Right lobe of liver (tissue), 4 donors: ENCODE measurements at regions not wholly inside any gene's neighbourhood (a gene's known extent, or its start where the extent isn't known, plus 50 kb on each side); places are given as distances from the start of the nearest gene placed in this dataset.

ENCODE experiments used
- CTCF ChIP-seq, 4 donors: fragments of 200-600 bp in 3 of 4; fragments of 450-650 bp in 1 of 4; IDR thresholded peaks; one replicate each; pipeline versions ENCODE4 v1.5.1 to v1.8.0; 2016 to 2022; ENCODE audit warnings: antibody characterized with exemption in 4 of 4, mild to moderate bottlenecking in 2 of 4
- POLR2A ChIP-seq: fragments of 450-650 bp; IDR thresholded peaks from one replicate; pipeline ENCODE4 v1.6.1; 2017; ENCODE audit warnings: antibody characterized with exemption, mild to moderate bottlenecking
- donor health status: DM: no; HTN: no; CAD: no.
- donor health status: DM: no; HTN: no; CAD: no.
- donor health status: DM: no; HTN: yes; CAD: no.

DNA sequence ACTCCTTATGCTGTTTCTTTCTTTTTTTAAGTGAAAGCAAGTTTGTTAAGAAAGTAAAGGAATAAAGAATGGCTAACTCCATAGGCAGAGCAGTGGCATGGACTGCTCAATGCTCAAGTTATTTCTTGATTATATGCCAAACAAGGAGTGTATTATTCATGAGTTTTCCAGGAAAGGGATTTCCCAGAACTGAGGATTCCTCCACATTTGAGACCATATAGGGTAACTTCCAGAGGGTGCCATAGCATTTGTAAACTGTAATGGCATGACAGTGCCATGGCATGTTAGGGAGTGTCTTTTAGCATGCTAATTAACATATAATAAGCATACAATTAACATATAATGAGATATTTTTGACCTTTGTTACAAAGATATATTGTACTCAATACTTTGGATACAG, 1034.5 kb upstream of the PHF14 start:
- TF ChIP-seq CTCF (IDR thresholded peaks at IDR 0.05) (no peak), POLR2A (no peak)
